ENCODE measurements at regions not wholly inside any gene's neighbourhood (a gene's known extent, or its start where the extent isn't known, plus 50 kb on each side); places are given as distances from the start of the nearest gene placed in this dataset.
"Not testable (repeated sequence)": the region's sequence is repeated elsewhere in the genome, so short reads cannot be mapped to it uniquely, and the experiment has no call there.

DNA sequence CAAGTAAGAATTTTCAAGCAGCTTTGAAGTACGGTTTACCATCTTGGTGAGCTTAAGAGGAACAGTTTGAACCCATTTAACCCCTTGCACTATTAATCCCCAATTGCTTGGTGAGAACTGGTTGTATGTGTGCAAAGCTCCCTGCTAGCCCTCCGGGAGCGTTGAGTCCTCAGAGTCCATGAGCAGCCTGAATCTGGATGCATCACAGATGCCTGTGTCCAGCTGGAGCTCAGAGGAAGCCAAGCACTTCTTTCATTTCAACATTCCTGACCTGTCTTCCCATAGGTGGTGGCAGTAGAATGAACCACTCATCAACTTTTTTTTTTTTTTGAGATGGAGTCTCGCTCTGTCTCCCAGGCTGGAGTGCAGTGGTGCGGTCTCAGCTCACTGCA is 199.9 kb upstream of the IRF2BP2 start:
- DNase-seq, result not testable (repeated sequence)

DNA sequence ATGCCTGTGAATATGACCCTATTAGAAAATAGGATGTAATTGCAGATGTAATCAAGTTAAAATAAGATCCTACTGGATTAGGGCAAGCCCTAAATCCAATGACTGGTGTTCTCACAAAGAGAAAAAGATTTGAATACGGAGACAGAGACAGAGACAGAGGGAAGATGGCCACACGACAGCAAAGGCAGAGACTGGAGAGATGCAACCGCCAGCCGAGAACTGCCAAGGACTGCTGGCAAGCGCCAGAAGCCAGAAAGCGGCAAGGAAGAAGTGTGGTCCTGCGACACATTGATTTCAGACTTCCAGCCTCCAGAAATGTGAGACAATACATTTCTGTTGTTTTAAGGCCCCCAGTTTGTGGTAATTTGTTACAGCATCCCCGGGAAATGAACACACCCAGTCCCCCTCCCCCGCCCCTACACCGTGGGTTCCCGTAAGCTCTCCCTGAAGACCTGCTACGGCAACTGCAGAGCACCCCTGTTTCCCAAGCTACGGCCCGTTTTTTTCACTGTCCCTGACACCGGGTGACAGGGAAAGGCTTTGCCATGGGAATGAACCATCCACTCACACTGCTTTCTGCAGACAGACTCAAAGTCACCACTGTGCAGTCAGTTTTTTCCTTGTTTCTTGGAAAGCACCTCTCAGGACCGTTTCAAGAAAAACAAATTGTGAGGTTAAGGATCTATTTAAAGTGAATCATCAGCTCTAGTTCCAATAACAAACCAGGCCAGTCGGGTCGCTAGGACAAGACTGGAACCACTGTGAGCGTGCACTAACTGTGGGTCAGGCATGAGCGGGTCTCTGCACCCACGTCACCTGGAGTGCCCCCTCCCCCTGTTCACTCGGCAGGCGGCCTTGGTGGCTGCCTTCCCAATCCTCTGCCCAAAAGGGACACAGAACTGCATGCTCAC is 199.2 kb upstream of the IRF2BP2 start:
- not testable (repeated sequence) for DNase-seq

DNA sequence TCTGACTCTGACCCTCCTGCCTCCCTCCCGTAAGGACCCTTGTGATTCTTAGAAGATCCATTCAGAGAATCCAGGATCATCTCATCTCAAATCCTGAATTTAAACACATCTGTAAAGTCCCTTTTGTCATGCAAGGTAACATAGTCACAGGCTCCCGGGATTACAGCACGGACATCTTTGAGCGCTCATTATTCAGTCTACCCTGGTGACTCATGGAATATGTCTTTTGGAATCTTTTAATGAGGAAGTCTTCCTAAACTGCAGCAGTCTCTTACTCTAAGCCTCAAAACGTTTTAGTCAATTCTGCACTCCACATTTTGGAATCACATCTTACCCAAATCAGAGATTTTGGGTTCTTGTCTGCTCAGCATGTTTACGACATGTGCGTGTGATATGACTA is 198.5 kb upstream of the IRF2BP2 start:
- DNase-seq, result not testable (repeated sequence)

DNA sequence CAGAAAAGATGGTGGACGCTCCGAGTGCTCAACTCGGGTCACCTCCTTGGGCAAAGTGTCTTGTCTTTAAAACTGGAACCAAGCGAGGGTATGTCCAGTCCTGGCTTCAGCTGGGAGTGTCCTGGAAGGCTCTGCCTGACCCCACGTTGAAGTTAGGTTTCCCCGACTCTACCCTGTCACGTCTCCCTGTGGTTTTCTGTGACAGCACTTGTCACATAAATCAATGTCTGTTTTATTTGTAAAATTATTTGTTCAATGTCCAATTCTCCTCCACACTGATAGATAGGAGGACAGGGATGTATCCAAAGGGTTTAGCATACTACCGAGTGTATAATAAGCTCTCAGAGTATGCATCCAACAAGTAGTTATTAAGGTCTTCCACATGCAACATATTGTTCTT is 197.7 kb upstream of the IRF2BP2 start:
- DNase-seq, result not testable (repeated sequence)

DNA sequence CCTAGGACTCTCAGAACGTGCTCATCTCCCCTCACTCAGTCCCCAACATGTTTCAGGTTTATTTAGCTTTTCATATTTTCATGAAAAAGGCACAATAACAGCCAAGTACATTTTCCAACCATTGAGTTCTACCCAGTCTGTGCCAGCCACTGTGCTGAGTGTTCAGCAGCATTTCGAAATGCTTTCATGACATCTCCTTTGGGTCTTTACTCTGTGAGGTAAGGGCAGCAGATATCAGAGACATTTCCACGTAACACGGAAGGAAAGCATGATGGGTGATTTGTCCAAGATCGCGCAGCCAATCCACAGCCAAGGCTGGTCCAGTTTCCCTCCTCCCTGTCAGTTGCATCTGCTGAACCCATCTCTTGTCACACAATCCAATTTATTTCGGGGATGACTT is 192.6 kb upstream of the IRF2BP2 start:
- DNase-seq, result not testable (repeated sequence)

DNA sequence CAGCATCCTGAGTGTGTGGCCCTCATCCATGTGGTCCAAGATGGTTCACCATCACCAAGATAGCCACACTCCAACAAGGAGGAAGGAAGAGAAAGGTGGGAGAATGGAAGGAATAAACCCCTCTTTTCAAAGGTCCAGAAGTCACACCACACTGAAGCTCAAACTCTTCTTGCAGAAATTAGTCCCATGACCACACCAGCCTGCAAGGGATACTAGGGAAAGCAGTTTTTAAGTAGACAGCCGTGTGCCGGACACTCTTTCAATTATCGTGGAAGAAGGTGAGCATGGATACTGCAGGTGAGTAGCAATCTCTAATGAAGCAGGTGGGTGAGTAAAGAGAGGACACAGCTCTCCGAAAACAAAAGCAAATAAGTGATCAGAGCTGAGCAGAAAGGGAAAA is 191.7 kb upstream of the IRF2BP2 start:
- not testable (repeated sequence) for DNase-seq

DNA sequence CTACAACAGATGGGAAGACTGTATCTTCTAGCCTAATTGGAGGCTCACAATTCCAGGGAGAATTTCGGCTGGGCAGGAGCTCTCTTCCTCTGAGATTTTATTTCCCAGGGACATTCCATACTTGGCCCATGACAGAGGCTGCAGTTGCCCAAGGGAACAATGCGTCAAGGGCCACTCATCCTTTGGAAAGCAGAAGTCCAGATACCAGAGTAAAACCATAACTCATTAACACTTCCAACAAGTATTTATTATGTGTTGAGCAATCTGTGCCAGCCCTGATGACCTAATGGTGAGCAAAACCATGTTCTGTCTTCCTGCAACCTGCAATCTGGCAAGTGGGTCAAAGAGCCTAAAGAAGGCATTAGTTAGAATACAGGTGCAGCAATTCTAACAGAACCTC is 191.2 kb upstream of the IRF2BP2 start:
- not testable (repeated sequence) for DNase-seq

DNA sequence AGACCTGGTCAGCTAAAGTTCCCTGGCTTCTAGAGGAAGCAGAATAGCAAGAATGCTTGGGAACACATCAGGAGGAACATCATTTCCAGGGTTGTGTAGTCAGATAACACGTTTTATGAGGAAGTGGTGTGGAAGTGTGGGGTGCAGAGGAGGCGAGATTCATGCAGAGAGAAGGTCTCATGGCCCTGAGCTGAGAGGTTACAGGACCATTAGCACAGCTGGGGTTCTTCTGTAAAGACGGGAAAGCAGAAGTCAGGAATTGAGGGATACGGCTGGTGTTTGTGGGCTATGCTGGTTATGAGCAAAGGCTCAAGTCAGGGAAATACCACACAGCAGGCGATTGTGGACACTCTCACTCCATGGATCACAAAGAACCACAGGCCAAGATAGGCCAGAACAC is 190.6 kb upstream of the IRF2BP2 start:
- DNase-seq, result not testable (repeated sequence)

DNA sequence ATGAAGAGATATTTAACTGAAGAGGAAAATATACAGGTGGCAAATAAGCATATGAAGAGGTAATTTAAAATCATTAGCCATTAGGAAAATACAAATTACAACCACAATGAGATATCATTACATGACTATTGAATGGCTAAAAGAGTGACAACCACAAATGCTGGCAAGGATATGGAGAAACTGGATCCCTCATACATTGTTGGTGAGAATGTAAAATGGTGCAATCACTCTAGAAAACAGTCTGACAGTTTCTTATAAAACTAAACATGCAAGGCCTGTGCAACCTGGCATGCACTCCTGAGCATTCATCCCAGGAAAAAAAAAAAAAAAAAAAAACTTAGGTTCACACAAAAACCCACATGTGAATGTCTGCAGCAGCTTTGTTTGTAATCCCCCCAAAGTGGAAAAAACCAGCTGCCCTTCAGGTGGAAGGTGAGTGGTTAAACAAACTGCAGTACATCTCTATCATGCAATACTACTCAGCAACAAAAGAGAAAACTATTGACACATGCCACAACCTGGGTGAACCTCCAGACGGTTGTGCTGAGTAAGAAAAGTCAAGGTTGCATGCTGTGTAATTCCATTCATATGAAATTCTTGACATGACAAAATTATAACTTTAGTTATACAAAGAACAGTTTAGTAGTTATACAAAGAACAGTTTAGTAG is 189.2 kb upstream of the IRF2BP2 start:
- DNase-seq, result not testable (repeated sequence)

DNA sequence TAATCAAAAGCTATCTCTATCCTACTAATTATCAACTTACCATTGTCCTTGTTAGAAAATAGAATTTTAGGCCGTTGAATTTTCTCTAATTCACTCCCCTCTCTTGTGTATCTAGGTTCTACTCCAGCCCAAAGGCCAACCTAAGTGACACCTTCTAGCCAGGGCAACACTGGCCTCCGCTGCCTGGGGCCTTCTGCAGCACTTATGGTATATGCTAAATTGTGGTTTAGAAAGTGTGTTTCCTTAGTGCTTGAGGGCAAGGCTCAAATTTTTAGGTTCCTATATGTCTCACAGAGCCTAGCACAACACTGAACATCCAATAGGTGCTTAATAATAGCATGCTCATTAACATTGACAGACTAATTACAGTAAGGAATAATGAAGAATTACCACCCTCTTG is 187.2 kb upstream of the IRF2BP2 start:
- not testable (repeated sequence) for DNase-seq

DNA sequence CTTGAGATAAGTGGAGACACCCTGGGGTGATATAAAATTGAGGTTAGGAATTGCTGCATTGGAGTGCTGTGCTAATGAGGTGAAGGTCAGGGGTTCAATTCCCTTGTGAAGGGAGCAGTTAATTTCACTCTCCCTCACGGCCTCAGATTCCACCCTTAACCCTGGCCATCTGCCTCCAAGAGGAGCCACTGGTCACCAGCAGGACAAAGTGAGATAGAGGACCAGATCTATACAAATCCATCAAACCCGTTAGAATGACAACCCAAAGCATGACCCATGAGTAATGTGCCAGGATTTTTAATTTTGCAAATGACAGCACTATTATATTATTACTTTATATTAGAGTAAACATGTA is 186.4 kb upstream of the IRF2BP2 start:
- DNase-seq, result not testable (repeated sequence)

DNA sequence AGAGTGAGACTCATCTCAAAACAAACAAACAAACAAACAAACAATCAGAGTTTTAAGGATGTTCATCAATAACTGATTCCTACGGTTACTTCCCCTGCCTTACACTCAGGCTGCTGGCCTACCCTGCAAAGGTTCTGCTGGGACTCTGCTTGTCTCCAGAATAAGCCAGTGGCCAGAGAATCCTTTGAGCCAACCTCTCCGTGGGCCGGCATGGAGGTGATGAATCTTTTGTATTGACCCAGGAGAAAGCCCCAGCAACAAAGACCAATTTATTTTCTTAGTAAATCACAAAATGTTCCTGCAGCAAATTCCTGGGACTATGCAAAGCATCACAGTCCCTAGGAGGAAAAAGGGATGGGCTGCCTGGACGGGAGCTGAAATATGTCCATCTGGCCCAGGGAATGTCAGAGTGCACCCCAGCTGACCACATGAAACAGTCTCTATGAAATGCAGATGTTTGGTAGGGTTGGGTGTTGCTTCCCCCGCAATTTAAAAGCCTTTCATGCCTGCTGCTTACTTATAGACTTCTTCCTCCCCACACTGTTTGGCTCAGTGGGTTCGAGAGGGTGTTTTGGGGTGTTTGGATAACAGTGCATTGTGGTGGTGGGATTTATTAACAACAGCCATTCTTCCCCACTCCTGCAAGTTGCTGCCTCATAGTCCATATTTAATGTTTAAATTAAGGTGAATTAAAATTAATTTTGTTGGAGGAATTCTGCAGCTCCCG is 185.9 kb upstream of the IRF2BP2 start:
- DNase-seq, result not testable (repeated sequence)

DNA sequence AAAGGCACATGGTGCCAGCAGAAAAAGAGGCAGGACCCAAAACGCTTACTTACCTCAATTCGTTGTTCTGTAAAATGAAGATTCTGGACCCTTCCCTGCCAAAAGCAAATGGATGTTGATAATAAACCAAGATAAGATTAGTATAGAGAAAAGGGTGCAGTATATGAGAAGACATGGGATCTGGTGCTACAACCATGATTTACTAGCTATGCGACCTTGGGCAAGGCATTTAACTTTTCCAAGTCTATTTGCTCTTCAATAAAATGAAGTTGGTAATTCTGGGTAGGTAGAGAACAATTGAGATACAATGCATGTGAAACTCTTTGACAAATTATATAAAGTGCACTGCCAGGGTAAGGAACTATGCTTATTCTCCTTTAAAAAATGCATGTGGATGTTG is 185.0 kb upstream of the IRF2BP2 start:
- not testable (repeated sequence) for DNase-seq

DNA sequence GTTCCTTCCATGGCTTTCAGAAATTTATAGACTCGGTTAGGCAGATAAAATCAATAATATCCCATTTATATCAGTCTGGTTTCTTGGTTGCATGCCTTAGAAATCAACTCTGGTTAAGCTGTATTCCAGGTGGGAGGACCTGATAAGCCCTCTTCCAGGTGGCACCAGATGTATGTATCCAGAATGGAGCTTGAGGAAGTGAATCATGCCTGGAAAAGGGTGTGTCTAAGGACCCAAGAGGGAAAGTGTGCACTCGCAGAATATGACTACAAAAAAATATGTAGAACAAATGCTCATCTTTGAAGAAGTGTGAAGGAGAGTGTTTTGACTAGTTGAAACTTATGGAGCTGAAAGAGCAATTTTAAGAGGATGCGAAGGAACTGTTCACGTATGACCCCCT is 184.5 kb upstream of the IRF2BP2 start:
- not testable (repeated sequence) for DNase-seq

DNA sequence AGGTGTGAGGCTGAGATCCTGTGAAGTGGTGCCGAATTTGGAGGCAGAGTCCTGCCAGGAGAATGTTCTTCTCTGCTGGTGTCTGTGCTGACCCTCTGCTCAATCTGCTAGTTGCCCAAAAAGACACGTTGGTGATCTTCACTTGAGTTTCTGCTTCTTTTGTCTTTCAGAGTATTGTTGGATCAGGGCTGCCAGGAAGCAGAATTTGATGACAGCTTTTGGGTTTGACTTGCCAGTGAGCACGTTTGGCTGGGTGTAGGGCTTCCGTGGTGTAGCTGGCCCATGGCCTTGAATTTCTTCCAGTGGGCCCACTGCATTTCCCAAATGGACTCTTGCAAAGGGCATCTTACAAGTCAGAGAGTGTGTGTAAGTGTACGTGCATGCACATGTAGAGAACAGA is 183.9 kb upstream of the IRF2BP2 start:
- not testable (repeated sequence) for DNase-seq

DNA sequence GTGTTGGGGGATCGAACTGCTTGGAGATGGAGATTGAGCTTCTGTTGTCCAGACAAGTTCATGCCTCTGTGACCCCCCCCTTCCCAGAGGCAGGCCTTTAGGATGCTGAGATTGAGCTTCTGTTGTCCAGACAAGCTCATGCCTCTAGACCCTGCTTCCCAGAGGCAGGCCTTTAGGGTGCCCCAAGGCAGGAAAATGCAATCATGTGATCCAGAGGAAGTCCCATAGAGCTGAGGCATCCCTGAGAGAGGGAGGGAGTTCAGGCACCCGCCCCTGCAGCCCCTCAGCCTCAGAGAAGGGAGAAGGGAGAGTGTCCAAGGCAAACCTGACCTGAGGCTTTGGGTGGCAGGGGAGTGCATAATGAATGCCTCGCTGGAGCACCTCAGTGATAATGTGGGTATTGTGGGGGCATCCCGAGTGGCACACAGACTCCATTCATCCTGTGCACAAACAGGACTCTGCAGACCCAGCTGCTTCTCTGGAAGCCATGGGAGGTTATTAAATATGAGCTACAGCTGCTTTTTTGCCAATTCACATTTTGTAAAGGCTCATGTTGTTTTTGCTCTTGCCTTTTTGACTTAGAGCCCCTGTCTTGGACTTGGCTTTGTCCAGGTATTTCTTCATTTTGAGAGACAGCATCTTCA is 182.4 kb upstream of the IRF2BP2 start:
- DNase-seq, result not testable (repeated sequence)

DNA sequence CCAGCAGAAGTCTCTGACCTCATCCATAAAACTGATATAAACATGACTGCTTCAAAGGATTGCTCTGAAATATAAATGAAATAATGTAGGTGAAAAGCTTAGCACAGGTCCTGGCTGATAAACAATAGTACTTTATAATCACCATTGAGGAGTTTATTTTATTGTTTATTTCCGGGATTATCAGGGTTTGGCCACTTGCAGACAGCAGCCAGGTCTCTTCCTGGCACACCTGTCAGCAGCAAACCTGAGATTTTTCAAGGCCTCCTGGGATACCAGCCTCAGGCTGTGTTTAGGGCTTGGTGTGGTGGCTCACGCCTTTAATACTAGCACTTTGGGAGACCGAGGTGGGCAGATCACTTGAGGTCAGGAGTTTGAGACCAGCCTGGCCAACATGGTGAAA is 181.6 kb upstream of the IRF2BP2 start:
- DNase-seq, result not testable (repeated sequence)

DNA sequence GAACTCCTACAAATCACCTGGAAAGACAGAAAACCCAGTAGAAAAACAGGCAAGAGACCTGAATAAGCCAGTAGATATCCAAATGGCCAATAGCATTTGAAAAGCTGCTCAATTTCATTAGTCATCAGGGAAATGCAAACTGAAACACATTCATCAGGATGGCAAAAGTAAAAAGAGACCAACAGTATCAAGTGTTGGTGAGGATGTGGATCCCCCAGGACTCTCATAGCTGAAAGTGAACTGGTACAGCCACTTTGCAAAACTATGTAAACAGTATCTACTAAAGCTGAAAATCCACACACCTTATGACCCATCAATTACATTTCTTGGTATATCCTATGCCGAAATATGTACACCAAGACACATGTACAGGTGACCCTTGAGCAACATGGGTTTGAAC is 180.4 kb upstream of the IRF2BP2 start:
- not testable (repeated sequence) for DNase-seq

DNA sequence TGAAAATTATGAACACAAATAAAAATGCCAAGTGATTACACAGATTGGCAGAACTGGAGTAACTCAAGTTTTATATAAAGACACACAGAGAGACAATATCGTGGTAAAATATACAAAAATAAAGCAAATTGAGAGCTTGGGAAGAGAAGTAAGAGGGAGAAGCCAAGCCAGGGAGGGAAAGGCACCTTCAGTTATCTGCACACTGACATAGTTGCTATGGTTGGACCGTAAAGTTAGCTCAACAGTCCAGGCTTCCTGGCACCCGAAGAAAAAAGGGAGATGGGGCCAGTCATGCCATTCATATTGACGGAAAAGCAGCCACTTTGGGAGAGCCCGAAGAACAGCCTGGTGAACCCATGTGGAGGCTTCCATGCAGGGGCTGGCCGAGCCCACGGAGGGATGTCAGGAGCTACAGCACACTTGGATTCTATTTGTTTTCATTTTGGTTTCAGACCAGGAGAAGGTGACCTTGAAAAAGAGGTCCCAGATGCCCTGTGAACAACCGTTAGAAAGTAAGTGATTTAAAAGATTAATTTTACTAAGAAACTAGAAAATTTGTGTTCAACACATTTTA is 177.1 kb upstream of the IRF2BP2 start:
- DNase-seq, result not testable (repeated sequence)

DNA sequence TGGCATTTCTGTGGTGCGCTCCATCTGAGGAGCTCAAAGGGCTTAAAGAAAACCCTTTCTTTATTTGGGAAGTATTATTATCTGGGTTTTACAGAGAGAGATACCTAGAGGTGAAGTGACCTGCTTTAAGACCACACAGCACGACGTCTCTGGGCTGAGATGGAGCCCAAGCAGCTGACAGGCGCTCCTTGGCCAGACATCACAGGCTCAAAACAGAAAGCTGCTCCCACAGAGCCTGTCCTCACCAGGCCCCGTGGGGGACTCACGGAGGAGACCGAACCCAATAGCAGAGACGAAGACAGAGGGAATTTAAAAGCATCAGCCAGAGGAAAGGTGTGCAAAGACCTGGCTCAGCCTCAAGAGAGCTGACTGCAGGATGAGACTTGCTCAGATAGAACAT is 175.9 kb upstream of the IRF2BP2 start:
- not testable (repeated sequence) for DNase-seq

DNA sequence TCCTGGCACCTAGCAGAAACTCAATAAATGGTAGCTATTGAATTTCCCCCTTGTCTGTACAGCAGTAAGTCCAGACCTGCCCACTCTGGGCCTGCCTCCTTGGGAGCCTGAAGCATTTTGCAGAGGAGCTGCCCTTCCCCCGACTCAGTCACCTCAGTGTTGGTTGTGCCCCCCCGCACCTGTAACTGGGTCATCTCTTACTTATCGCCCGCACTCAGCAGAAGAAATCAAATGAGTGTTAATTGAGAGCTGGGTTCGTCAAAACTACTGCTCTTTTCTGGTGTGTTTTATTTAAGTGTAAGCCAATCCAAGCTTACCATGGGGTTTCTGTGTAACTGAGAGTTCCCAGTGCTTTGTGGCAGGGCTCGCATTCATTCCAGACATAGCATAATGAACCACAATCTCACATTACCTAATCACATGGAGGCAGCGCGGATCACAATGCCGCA is 175.5 kb upstream of the IRF2BP2 start:
- not testable (repeated sequence) for DNase-seq

DNA sequence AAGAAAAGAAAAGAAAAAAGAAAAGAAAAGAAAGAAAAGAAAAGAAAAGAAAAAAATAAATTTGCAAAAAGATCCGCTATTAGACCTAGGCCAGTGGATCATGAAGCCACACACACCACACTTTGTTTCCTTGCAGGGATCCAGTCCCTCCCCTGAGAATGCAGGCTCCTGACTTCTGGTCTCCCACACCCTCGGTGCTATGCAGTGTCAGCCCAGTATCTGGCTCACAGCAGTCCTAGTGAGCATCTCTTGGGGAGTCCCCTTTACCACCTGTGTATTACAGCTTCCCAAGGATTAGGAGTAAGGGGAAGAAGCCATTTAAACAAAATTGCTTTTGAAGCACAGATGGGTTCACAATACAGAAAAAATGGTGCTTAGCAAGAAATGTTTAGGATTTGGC is 174.1 kb upstream of the IRF2BP2 start:
- DNase-seq, result not testable (repeated sequence)

All from stimulated activated CD4-positive, alpha-beta T cell treated with anti-CD3 and anti-CD28 coated beads, Interleukin-4, amount 100 ng/mL, for 4 hours (primary cell).